ENCODE measurements at regions not wholly inside any gene's neighbourhood (a gene's known extent, or its start where the extent isn't known, plus 50 kb on each side); places are given as distances from the start of the nearest gene placed in this dataset.
A peak's percentile ranks its signal among the peaks of the same experiment; 100 is the strongest.

- TF ChIP-seq CTCF (IDR thresholded peaks at IDR 0.05; ENCODE audit: low read depth, low read length): peak; percentile 27
- Histone ChIP-seq H3K4me1 (ENCODE audit: low read depth) (no peaks in the 10 kb centered on the region), H3K9me3 (ENCODE audit: low read depth) (no peaks in the 10 kb centered on the region), H3K27me3 (no peaks in the 10 kb centered on the region), H3K4me3 (no peak overlapping the region), H3K27ac (no peak overlapping the region), H3K36me3 (no peaks in the 10 kb centered on the region)
- DNase-seq (ENCODE audit: low read depth in 1 of 2, low spot score in 1 of 2): peak in 1 of 2 donors; percentile 12
These were observed 50.8 kb upstream of the SLC36A4 start for GRCh38 chr11:93248602-93249001.

- no peaks in the 10 kb centered on the region for H3K27me3 ChIP-seq
- H3K4me3 ChIP-seq: no peak overlapping the region
- H3K27ac ChIP-seq: no peak overlapping the region
- DNase-seq (ENCODE audit: low read depth in 1 of 2, low spot score in 1 of 2): no peak
- TF ChIP-seq CTCF (IDR thresholded peaks at IDR 0.05; ENCODE audit: low read depth, low read length): no peak
- no peaks in the 10 kb centered on the region for H3K9me3 ChIP-seq (ENCODE audit: low read depth)
- no peaks in the 10 kb centered on the region for H3K4me1 ChIP-seq (ENCODE audit: low read depth)
- no peaks in the 10 kb centered on the region for H3K36me3 ChIP-seq
These were observed 51.8 kb upstream of the SLC36A4 start for GRCh38 chr11:93249459-93250220.

- H3K27me3 ChIP-seq: no peaks in the 10 kb centered on the region
- H3K9me3 ChIP-seq (ENCODE audit: low read depth): no peaks in the 10 kb centered on the region
- H3K27ac ChIP-seq: no peak overlapping the region
- TF ChIP-seq CTCF (IDR thresholded peaks at IDR 0.05; ENCODE audit: low read depth, low read length): no peak
- H3K36me3 ChIP-seq: no peaks in the 10 kb centered on the region
- no peak overlapping the region for H3K4me3 ChIP-seq
- no peaks in the 10 kb centered on the region for H3K4me1 ChIP-seq (ENCODE audit: low read depth)
- no peak for DNase-seq (ENCODE audit: low read depth in 1 of 2, low spot score in 1 of 2)
These were observed 52.5 kb upstream of the SLC36A4 start for GRCh38 chr11:93250326-93250725.

- no peak overlapping the region for H3K4me3 ChIP-seq
- no peaks in the 10 kb centered on the region for H3K27me3 ChIP-seq
- no peak for DNase-seq (ENCODE audit: low read depth in 1 of 2, low spot score in 1 of 2)
- no peaks in the 10 kb centered on the region for H3K36me3 ChIP-seq
- H3K4me1 ChIP-seq (ENCODE audit: low read depth): no peaks in the 10 kb centered on the region
- H3K9me3 ChIP-seq (ENCODE audit: low read depth): no peaks in the 10 kb centered on the region
- H3K27ac ChIP-seq: no peak overlapping the region
- TF ChIP-seq CTCF (IDR thresholded peaks at IDR 0.05; ENCODE audit: low read depth, low read length): no peak
These were observed 54.1 kb upstream of the SLC36A4 start for GRCh38 chr11:93251922-93252321.

- no peak for DNase-seq (ENCODE audit: low read depth in 1 of 2, low spot score in 1 of 2)
- Histone ChIP-seq H3K9me3 (ENCODE audit: low read depth) (no peaks in the 10 kb centered on the region), H3K36me3 (no peaks in the 10 kb centered on the region), H3K27ac (no peak overlapping the region), H3K4me1 (ENCODE audit: low read depth) (no peaks in the 10 kb centered on the region), H3K27me3 (no peaks in the 10 kb centered on the region), H3K4me3 (no peak overlapping the region)
- TF ChIP-seq CTCF (IDR thresholded peaks at IDR 0.05; ENCODE audit: low read depth, low read length): no peak
These were observed 55.3 kb upstream of the SLC36A4 start for GRCh38 chr11:93253111-93253510.
